Breast epithelium (tissue), 3 donors: ENCODE measurements at regions not wholly inside any gene's neighbourhood (a gene's known extent, or its start where the extent isn't known, plus 50 kb on each side); places are given as distances from the start of the nearest gene placed in this dataset.

Experiments
- POLR2A ChIP-seq: fragments of 450-650 bp; IDR thresholded peaks from one replicate; pipeline ENCODE4 v1.6.1; 2016; ENCODE audit warnings: antibody characterized with exemption, mild to moderate bottlenecking, moderate library complexity
- POLR2AphosphoS5 ChIP-seq, 3 donors: sonication (generic); formaldehyde crosslinking; IDR thresholded peaks; one replicate each; pipeline ENCODE4 v1.6.1; 2017; ENCODE audit warnings: antibody characterized with exemption in 3 of 3
- TF ChIP-seq, protein P1 (sequence below), 3 donors: fragments of 450-650 bp; IDR thresholded peaks; one replicate each; pipeline ENCODE4 v1.5.1; 2016 to 2017; ENCODE audit warnings: antibody characterized with exemption in 3 of 3, mild to moderate bottlenecking in 3 of 3, moderate library complexity in 3 of 3

- TF ChIP-seq, protein P1, sequence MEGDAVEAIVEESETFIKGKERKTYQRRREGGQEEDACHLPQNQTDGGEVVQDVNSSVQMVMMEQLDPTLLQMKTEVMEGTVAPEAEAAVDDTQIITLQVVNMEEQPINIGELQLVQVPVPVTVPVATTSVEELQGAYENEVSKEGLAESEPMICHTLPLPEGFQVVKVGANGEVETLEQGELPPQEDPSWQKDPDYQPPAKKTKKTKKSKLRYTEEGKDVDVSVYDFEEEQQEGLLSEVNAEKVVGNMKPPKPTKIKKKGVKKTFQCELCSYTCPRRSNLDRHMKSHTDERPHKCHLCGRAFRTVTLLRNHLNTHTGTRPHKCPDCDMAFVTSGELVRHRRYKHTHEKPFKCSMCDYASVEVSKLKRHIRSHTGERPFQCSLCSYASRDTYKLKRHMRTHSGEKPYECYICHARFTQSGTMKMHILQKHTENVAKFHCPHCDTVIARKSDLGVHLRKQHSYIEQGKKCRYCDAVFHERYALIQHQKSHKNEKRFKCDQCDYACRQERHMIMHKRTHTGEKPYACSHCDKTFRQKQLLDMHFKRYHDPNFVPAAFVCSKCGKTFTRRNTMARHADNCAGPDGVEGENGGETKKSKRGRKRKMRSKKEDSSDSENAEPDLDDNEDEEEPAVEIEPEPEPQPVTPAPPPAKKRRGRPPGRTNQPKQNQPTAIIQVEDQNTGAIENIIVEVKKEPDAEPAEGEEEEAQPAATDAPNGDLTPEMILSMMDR (IDR thresholded peaks at IDR 0.05): no peak
- no peak for TF ChIP-seq POLR2A
- TF ChIP-seq POLR2AphosphoS5 (IDR thresholded peaks at IDR 0.05): no peak
Measured at GRCh38 chr6:9458424-9458823, 956.5 kb downstream of the TFAP2A start.
